Right atrium auricular region (tissue), 2 donors: ENCODE measurements at regions not wholly inside any gene's neighbourhood (a gene's known extent, or its start where the extent isn't known, plus 50 kb on each side); places are given as distances from the start of the nearest gene placed in this dataset.
A peak's percentile ranks its signal among the peaks of the same experiment; 100 is the strongest.
"Not testable (repeated sequence)": the region's sequence is repeated elsewhere in the genome, so short reads cannot be mapped to it uniquely, and the experiment has no call there.

Experiments
- DNase-seq: peaks from one replicate; pipeline ENCODE4 v3.0.0-alpha.2; 2019; ENCODE audit warnings: low spot score
- H3K27ac ChIP-seq, 2 donors: fragments of 200-600 bp; sonication (generic); 1 replicate in 1 of 2; 2 replicates in 1 of 2; pipeline ENCODE4 v1.5.1; 2016 to 2019
- H3K27me3 ChIP-seq, 2 donors: fragments of 200-600 bp; sonication (generic); one replicate each; pipeline versions ENCODE4 v1.5.1 to v1.6.0; 2017 to 2019
- H3K36me3 ChIP-seq: fragments of 200-600 bp; sonication (generic); one replicate; pipeline ENCODE4 v1.5.1; 2016
- H3K4me1 ChIP-seq, 2 donors: fragments of 200-600 bp; sonication (generic); one replicate each; pipeline versions ENCODE4 v1.5.1 to v1.6.0; 2017 to 2019
- H3K4me3 ChIP-seq, 2 donors: fragments of 200-600 bp; sonication (generic); 1 replicate in 1 of 2; 2 replicates in 1 of 2; pipeline ENCODE4 v1.5.1; 2017 to 2019; ENCODE audit warnings: mild to moderate bottlenecking in 1 of 2, moderate library complexity in 1 of 2
- H3K9me3 ChIP-seq, 2 donors: fragments of 200-600 bp; sonication (generic); one replicate each; pipeline ENCODE4 v1.5.1; 2019

GRCh38 chr9:39463696-39464095 is 108.2 kb downstream of the SPATA31A1 start:
- DNase-seq, H3K4me1 ChIP-seq, H3K9me3 ChIP-seq, H3K27me3 ChIP-seq, H3K36me3 ChIP-seq: not testable (repeated sequence)
- Histone ChIP-seq H3K4me3 (peak overlapping the region; percentile 33 to 54), H3K27ac (peak overlapping the region; percentile 71 to 78)

GRCh38 chr9:39464122-39464777 is 108.8 kb downstream of the SPATA31A1 start:
- Histone ChIP-seq H3K27ac (peak overlapping the region; percentile 71 to 78), H3K4me3 (peak overlapping the region; percentile 33 to 54)
- H3K27me3 ChIP-seq, H3K4me1 ChIP-seq, H3K9me3 ChIP-seq, H3K36me3 ChIP-seq: not testable (repeated sequence)
- DNase-seq: peak; percentile 85

GRCh38 chr9:39474499-39474898 is 119.0 kb downstream of the SPATA31A1 start:
- not testable (repeated sequence) for DNase-seq, H3K9me3 ChIP-seq, H3K4me1 ChIP-seq, H3K4me3 ChIP-seq, H3K36me3 ChIP-seq, H3K27ac ChIP-seq, H3K27me3 ChIP-seq

GRCh38 chr9:39483073-39483472 is 127.6 kb downstream of the SPATA31A1 start:
- H3K27ac ChIP-seq, DNase-seq, H3K36me3 ChIP-seq, H3K4me1 ChIP-seq, H3K27me3 ChIP-seq, H3K4me3 ChIP-seq, H3K9me3 ChIP-seq: not testable (repeated sequence)

DNA sequence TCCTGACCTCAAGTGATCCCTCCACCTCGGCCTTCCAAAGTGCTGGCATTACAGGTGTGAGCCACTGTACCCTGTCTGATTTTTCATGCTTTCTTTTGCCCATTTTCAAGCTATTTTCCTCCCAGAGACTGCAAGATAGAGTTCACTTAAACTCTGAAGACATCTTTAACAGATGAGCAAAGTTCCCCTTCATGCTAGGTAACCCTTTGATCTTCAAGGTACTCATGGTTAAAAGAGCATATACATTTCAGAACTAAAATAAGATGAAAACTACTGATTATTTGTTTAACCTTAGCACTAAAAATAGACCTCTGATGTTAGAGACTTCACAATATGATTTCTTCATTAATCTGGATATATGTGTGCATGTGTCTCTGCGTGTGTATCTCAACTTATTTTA is 128.4 kb downstream of the SPATA31A1 start:
- not testable (repeated sequence) for H3K27ac ChIP-seq, H3K36me3 ChIP-seq, H3K4me3 ChIP-seq, H3K9me3 ChIP-seq, H3K4me1 ChIP-seq, H3K27me3 ChIP-seq, DNase-seq

- not testable (repeated sequence) for H3K9me3 ChIP-seq, H3K4me3 ChIP-seq, H3K36me3 ChIP-seq, DNase-seq, H3K4me1 ChIP-seq, H3K27me3 ChIP-seq, H3K27ac ChIP-seq
Observed at GRCh38 chr9:39484292-39484691, 128.8 kb downstream of the SPATA31A1 start.

GRCh38 chr9:39487477-39487876 is 132.0 kb downstream of the SPATA31A1 start:
- not testable (repeated sequence) for H3K36me3 ChIP-seq, DNase-seq, H3K9me3 ChIP-seq, H3K4me3 ChIP-seq, H3K4me1 ChIP-seq, H3K27me3 ChIP-seq, H3K27ac ChIP-seq

DNA sequence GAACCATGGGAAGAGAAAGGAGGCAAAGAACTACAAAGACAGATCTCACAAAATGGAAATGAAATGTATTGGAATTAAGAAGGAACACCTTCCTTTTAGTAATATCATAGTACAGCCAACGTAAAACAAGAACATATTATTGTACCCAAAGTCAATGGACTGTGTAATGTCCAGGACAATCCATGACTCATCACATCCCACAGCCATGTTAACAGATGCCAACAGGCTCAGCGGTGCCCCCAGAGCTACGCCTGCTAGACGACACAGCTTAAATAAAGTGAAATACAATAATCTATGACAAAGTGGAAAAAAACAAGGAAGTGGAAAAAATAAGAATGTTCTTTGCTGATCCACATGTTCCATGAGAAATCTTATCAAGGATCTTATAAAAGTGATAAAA is 140.8 kb downstream of the SPATA31A1 start:
- not testable (repeated sequence) for H3K36me3 ChIP-seq, H3K4me3 ChIP-seq, H3K4me1 ChIP-seq, H3K27ac ChIP-seq, DNase-seq, H3K9me3 ChIP-seq, H3K27me3 ChIP-seq

DNA sequence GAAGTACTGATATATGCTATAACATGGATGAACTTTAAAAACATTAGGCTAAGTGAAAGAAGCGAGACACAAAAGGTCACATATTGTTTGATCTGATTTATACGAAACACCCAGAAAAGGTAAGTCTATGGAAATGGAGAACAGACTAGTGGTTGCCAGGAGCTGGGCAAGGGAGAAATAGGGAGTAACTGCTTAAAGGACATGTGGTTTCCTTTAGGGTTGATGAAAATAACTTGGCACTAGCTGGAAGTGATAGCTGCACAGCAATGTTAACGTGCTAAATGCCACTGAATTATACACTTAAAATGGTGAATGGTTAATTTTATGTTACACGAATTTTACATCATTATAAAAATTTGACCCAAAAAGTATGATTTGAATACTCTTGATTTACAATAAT is 147.7 kb downstream of the SPATA31A1 start:
- DNase-seq, H3K4me3 ChIP-seq, H3K9me3 ChIP-seq, H3K36me3 ChIP-seq, H3K27ac ChIP-seq, H3K4me1 ChIP-seq, H3K27me3 ChIP-seq: not testable (repeated sequence)

DNA sequence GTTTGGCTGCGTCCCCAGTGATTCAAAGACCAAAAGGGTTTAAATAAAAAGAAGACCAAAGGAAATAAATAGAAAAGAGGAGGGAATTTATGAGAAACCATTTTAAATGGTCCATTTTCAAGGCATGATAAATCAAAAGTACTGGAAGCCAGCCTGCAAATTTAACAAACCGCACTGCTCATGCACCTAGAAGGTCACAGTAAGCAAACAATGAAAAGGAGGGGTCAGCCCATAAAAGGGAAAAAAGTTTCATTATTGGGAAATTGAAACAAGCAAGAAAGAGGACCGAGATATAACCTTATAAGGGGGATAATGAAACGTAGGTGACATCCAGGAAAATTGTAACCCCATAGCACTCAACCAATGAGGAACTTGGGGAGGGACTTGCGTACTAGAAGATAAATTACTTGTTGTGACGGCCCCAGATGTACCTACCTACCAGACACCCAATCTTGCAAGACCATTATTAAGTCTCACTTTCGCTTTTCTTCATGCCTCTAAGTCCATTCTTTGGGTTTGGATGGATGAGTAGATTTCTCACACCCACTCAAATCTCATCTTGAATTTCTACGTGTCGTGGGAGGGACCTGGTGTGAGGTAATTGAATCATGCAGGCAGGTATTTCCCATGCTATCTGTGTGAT is 172.0 kb downstream of the SPATA31A1 start:
- H3K4me3 ChIP-seq, H3K4me1 ChIP-seq, DNase-seq, H3K9me3 ChIP-seq, H3K27me3 ChIP-seq, H3K36me3 ChIP-seq, H3K27ac ChIP-seq: not testable (repeated sequence)

- H3K4me1 ChIP-seq, H3K4me3 ChIP-seq, H3K27me3 ChIP-seq, H3K36me3 ChIP-seq, H3K9me3 ChIP-seq, H3K27ac ChIP-seq, DNase-seq: not testable (repeated sequence)
Observed at GRCh38 chr9:39532597-39532996, 177.1 kb downstream of the SPATA31A1 start.

- DNase-seq, H3K9me3 ChIP-seq, H3K36me3 ChIP-seq, H3K4me1 ChIP-seq, H3K27me3 ChIP-seq, H3K27ac ChIP-seq, H3K4me3 ChIP-seq: not testable (repeated sequence)
Observed at GRCh38 chr9:39533001-39533762, 177.7 kb downstream of the SPATA31A1 start.

DNA sequence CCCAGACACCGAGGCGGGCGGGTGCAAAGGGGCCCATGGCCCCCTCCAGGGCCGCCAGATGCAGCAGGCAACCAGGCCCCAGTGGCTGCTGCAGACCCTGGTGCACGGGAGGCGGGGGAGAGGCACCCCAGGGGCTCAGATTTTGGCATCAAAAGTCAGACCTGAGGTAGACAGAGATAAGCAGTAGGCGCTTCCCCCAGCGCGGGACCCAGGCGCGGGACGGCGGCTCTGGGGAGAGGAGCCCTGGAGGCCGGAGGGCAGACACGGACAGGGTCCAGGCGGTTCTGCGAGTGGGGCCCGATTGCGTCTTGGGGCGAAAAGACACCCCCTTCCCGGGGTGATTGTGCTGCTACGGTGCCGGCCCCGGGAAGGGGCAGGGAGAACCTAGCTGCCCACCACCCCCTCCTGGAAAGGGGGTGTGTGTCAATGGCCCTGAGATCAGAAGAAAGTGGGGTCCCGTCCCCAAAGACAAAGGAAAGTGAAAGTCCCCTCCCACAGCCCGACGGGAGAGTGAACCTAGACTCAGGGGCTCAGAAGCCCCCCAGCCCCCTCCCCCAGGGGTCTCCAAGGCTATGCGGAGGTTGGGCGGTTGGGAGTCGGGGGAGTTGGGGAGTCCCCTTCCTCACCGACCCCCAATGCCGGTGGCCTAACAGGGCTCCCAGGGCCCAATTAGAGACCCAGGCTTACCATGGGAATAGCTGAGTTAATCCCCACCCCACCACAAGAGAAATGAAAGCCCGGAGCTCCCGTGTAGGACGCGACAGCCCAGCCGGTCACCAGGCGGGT is 178.5 kb downstream of the SPATA31A1 start:
- not testable (repeated sequence) for H3K27ac ChIP-seq, DNase-seq, H3K27me3 ChIP-seq, H3K4me1 ChIP-seq, H3K9me3 ChIP-seq, H3K36me3 ChIP-seq, H3K4me3 ChIP-seq

DNA sequence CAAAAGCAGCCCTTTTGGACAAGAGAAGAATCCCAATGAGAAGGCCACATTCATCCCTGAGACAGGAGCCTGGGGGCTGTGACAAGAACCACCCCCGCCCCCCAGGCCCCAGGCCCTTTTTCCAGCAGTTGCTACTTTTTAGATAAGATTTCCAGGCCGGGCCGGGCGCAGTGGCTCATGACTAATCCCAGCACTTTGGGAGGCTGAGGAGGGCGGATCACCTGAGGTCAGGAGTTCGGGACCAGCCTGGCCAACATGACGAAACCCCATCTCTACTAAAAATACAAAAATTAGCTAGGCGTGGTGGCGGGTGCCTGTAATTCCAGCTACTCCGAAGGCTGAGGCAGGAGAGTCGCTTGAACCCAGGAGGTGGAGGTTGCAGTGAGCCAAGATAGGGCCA is 179.4 kb downstream of the SPATA31A1 start:
- not testable (repeated sequence) for H3K27me3 ChIP-seq, H3K36me3 ChIP-seq, H3K4me1 ChIP-seq, DNase-seq, H3K27ac ChIP-seq, H3K4me3 ChIP-seq, H3K9me3 ChIP-seq
